OCI-LY7 (cell line): ENCODE measurements at regions not wholly inside any gene's neighbourhood (a gene's known extent, or its start where the extent isn't known, plus 50 kb on each side); places are given as distances from the start of the nearest gene placed in this dataset.

Experiments
- BruUV-seq: library from RNA; stranded (reverse); fragments of 400-500 nt; replicated peaks from 2 replicates; lab custom pipeline; 2021; lab: Mats Ljungman, UMichigan
- CTCF ChIA-PET: fragments of 300-600 bp; sonication (Branson Sonifier 250); formaldehyde crosslinking; loops from one replicate; lab custom pipeline; 2022; ENCODE audit warnings: antibody characterized with exemption; ENCODE audit not compliant: unreplicated experiment; lab: Charles Lee
- POLR2A ChIA-PET: fragments of 300-600 bp; sonication (Branson Sonifier 250); formaldehyde crosslinking; loops from one replicate; lab custom pipeline; 2022; ENCODE audit warnings: antibody characterized with exemption; lab: Charles Lee
- DNase-seq: peaks from one replicate; pipeline ENCODE4 v3.0.0-alpha.2; 2015; ENCODE audit warnings: low spot score
- H2AFZ ChIP-seq: fragments of 200-600 bp; sonication (generic), shearing (Covaris generic); 2 replicates; pipeline ENCODE4 v1.6.1; 2014; ENCODE audit warnings: mild to moderate bottlenecking, antibody characterized with exemption, low read length, moderate library complexity
- H3K27ac ChIP-seq: fragments of 200-600 bp; sonication (generic); 2 replicates; pipeline ENCODE4 v1.5.1; 2014; ENCODE audit warnings: mixed run types, low read depth, mild to moderate bottlenecking, moderate library complexity, low read length, inconsistent platforms; ENCODE audit not compliant: poor library complexity, severe bottlenecking
- H3K36me3 ChIP-seq: fragments of 200-600 bp; sonication (generic); 2 replicates; pipeline ENCODE4 v1.6.1; 2014; ENCODE audit warnings: mild to moderate bottlenecking, antibody characterized with exemption, low read length, moderate library complexity, mixed read lengths; ENCODE audit not compliant: insufficient read depth
- H3K4me1 ChIP-seq: fragments of 200-600 bp; sonication (generic); 2 replicates; pipeline ENCODE4 v1.5.1; 2014; ENCODE audit warnings: mild to moderate bottlenecking, low read length; ENCODE audit not compliant: insufficient read depth, poor library complexity, severe bottlenecking
- H3K4me2 ChIP-seq: fragments of 200-600 bp; sonication (generic); 2 replicates; pipeline ENCODE4 v1.6.1; 2014; ENCODE audit warnings: mild to moderate bottlenecking, low read length
- H3K4me3 ChIP-seq: fragments of 200-600 bp; sonication (generic); 2 replicates; pipeline ENCODE4 v1.5.1; 2014; ENCODE audit warnings: mild to moderate bottlenecking, low read depth, low read length; ENCODE audit not compliant: poor library complexity, severe bottlenecking
- H3K79me2 ChIP-seq: fragments of 200-600 bp; sonication (generic); 2 replicates; pipeline ENCODE4 v1.6.1; 2016; ENCODE audit warnings: low read depth, mild to moderate bottlenecking, low read length, moderate library complexity, mixed read lengths; ENCODE audit not compliant: insufficient read depth
- H3K9me2 ChIP-seq: fragments of 200-600 bp; sonication (generic); 2 replicates; pipeline ENCODE4 v1.6.1; 2016; ENCODE audit warnings: mild to moderate bottlenecking, low read length, mixed read lengths; ENCODE audit not compliant: insufficient read depth
- H3K9me3 ChIP-seq: fragments of 200-600 bp; sonication (generic); 2 replicates; pipeline ENCODE4 v1.6.1; 2014; ENCODE audit warnings: mild to moderate bottlenecking, mixed run types, low read length, mixed read lengths
- H4K20me1 ChIP-seq: fragments of 200-600 bp; sonication (generic); 2 replicates; pipeline ENCODE4 v1.6.1; 2014; ENCODE audit warnings: mild to moderate bottlenecking, antibody characterized with exemption, low read length, moderate library complexity, mixed read lengths; ENCODE audit not compliant: insufficient read depth
- CTCF ChIP-seq: fragments of 200-600 bp; sonication (generic); conservative IDR thresholded peaks from 2 replicates; pipeline ENCODE4 v1.5.1; 2014; ENCODE audit warnings: mild to moderate bottlenecking, antibody characterized with exemption, low read length, moderate library complexity, mixed read lengths
- EZH2phosphoT487 ChIP-seq: fragments of 200-600 bp; sonication (generic); IDR thresholded peaks from 2 replicates; pipeline ENCODE4 v1.6.1; 2018; ENCODE audit warnings: low read depth, borderline replicate concordance, mild to moderate bottlenecking, mixed run types, antibody characterized with exemption, low read length, moderate library complexity, mixed read lengths
- intact Hi-C: fragments of 100-400 bp; cut with micrococcal nuclease; formaldehyde crosslinking; loops from one replicate; pipeline ENCODE4 v1.10.0; 2022; ENCODE audit not compliant: unreplicated experiment

GRCh38 chr5:61230492-61230891 lies 68.2 kb upstream of the SMIM15 start:
- H3K9me2 ChIP-seq: no peaks in the 10 kb centered on the region
- intact Hi-C loops: no loop called here
- no peaks in the 10 kb centered on the region for H3K79me2 ChIP-seq
- no TSS peak for BruUV-seq
- H3K36me3 ChIP-seq: no peaks in the 10 kb centered on the region
- H3K4me3 ChIP-seq: no peak overlapping the region
- ChIA-PET POLR2A (no interaction called here), CTCF (no interaction called here)
- H3K27ac ChIP-seq: no peak overlapping the region
- H3K4me2 ChIP-seq: no peak overlapping the region
- no peaks in the 10 kb centered on the region for H3K4me1 ChIP-seq
- H2AFZ ChIP-seq: no peak overlapping the region
- H3K9me3 ChIP-seq: no peaks in the 10 kb centered on the region
- DNase-seq: no peak
- TF ChIP-seq CTCF (no peak), EZH2phosphoT487 (no peak)
- no peaks in the 10 kb centered on the region for H4K20me1 ChIP-seq

GRCh38 chr5:61231813-61232212 lies 69.5 kb upstream of the SMIM15 start:
- intact Hi-C loops: no loop called here
- H3K9me2 ChIP-seq: no peaks in the 10 kb centered on the region
- H3K9me3 ChIP-seq: no peaks in the 10 kb centered on the region
- CTCF ChIA-PET: no interaction called here
- DNase-seq: no peak
- H3K4me2 ChIP-seq: no peak overlapping the region
- H3K4me1 ChIP-seq: no peaks in the 10 kb centered on the region
- POLR2A ChIA-PET: no interaction called here
- H3K36me3 ChIP-seq: no peaks in the 10 kb centered on the region
- no peak for TF ChIP-seq CTCF
- TF ChIP-seq EZH2phosphoT487: no peak
- H4K20me1 ChIP-seq: no peaks in the 10 kb centered on the region
- H3K27ac ChIP-seq: no peak overlapping the region
- no peak overlapping the region for H2AFZ ChIP-seq
- H3K79me2 ChIP-seq: no peaks in the 10 kb centered on the region
- no TSS peak for BruUV-seq
- H3K4me3 ChIP-seq: no peak overlapping the region

- Histone ChIP-seq H3K4me2 (no peak overlapping the region), H3K27ac (no peak overlapping the region), H3K4me1 (no peaks in the 10 kb centered on the region), H3K79me2 (no peaks in the 10 kb centered on the region), H4K20me1 (no peaks in the 10 kb centered on the region), H3K9me3 (no peaks in the 10 kb centered on the region), H3K9me2 (no peaks in the 10 kb centered on the region), H3K36me3 (no peaks in the 10 kb centered on the region), H2AFZ (no peak overlapping the region), H3K4me3 (no peak overlapping the region)
- CTCF ChIA-PET: no interaction called here
- POLR2A ChIA-PET: interaction anchor here (1.0 kb wide), 1 partner anchor 50 kb away, joined by 4 read pairs; no protein-coding TSS in a partner anchor
- DNase-seq: no peak
- intact Hi-C loops: no loop called here
- no TSS peak for BruUV-seq
- no peak for TF ChIP-seq EZH2phosphoT487
- no peak for TF ChIP-seq CTCF
Measured at GRCh38 chr5:61232490-61233050, 70.3 kb upstream of the SMIM15 start.
